ENCODE measurements at regions not wholly inside any gene's neighbourhood (a gene's known extent, or its start where the extent isn't known, plus 50 kb on each side); places are given as distances from the start of the nearest gene placed in this dataset.

- no peak for DNase-seq
Measured at GRCh38 chr9:118529210-118529609, 825.0 kb downstream of the TLR4 start.

- no peak for DNase-seq
Measured at GRCh38 chr9:118529624-118530214, 825.5 kb downstream of the TLR4 start.

GRCh38 chr9:118532592-118532991 lies 828.4 kb downstream of the TLR4 start:
- no peak for DNase-seq

DNA sequence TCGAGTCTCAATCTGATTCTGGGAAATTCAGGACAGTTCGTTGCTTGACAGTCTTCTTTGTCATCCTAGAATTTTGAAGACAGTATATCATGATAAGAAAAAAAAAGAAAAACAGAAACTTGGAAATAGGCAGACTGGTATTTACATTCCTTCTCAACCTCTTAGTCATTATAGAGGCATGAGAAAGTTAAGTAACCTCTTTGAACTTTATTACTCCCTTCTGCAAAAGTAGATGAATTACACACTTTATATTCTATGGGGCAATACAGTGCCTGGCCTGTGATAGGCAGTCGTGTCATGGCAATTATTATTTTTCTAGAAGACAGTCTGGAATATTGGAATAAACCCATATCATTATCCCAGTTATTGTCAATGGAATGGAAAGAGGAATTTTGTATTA lies 828.9 kb downstream of the TLR4 start:
- no peak for DNase-seq

GRCh38 chr9:118533850-118534249 lies 829.6 kb downstream of the TLR4 start:
- no peak for DNase-seq

DNA sequence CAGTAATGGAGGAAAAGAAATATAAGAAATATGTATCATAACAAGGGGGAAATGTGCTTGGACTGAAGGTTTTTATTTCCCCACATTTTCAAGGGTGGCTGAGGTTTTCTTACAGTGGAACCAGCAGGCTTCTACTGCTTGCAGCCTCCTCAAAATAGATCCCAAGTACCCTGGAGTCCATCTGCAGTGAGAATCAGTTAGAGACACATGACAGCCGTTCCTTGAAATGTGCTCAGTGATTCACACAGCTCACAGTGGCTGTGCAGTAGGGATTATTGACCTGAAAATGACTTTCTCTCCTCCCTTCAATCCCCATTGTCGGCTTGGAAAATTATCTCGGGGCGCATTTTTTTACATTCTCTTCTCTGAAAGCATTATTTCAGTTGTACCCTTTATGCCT lies 832.0 kb downstream of the TLR4 start:
- no peak for DNase-seq

DNA sequence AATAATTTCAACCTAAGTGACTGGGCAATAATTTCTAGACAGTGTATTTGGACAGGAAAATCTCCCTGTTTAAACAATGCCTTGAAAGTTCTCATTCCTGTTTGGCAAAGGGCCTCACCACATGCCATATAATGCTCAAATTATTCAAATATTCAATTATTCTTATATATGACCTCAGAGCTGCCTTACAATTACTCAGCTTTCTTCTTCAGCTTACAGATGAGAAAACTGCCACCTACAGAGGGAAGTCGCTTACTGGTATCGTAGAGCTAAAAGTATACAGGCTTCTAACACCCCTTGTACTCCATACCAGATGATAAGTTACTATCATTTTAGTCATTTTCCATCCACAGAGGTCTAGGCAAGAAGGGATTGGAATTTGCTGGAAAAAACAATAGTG lies 830.3 kb downstream of the BRINP1 start:
- no peak for DNase-seq

DNA sequence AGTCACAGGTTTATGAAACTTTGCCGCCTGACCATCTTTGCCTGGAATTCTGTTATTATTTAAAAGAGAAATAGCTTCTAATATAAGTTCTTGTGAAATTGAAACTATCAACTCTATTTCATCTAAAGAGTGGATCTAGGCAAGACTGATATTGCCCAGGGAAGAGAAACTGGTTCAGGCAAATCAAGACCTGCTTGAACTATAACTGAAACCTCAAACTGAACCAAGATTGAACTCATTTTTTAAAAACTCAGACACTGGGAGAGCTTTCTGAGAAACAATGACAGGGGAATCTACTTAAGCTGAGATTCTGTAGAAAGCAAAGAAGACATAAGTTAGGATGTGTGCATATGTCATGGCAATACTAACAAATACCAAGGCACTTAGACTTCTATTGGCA lies 815.8 kb downstream of the BRINP1 start:
- DNase-seq: no peak

- no peak for DNase-seq
Measured at GRCh38 chr9:118554987-118555386, 814.2 kb downstream of the BRINP1 start.

DNA sequence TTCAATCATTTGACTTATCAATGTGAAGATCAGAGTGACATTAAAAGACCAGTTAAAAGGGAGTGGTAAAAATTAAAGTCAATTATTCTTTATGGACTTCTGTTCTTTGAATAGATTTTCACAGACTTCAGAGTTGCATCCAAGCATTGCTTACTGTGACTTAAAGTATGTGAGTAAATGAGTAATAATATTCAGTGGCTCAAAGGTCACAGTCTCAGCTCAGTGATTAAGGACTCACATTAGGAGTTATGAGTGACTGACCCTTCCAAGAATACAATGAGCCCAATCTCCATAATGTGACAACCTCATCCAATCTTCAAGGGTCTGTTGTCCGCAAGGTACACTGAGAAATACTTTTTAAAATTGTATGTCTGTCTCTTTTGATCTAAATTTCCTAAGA lies 811.2 kb downstream of the BRINP1 start:
- no peak for DNase-seq

DNA sequence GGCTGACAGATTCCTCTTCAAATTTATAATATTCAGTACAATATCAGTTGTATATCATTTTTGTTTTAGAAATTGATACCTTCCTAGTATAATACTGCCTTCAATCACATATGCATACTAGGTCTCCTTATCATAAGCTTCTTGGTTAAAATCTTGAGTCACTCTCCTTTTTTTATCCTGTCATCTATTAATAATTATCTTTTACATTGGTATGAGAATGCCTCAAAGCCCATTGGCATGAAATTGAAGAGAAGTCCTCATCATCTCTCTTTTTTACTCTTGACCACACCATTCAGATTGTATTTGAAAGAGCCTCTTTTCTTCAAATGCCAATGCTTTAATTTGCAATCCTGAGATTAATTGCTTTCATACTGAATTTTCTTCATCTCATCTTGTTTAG lies 810.3 kb downstream of the BRINP1 start:
- DNase-seq: no peak

DNA sequence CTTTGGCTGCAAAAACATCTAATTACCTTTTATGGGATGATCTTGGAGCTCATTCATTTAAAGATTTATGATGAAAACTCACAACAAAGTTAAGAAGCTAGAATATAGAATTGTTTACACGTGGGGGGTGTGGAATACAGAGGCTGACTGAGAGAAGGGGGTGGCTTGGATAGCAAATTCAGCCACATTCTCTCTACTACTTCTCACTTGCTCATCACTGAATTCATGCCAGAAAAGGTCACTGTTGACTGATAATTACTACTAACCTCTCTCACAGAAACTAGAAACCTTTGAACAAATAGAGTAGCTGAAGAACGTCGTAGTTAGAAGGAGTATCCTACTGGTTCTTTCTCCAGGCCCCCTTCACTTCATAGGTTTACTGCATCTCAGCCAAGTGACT lies 808.2 kb downstream of the BRINP1 start:
- no peak for DNase-seq

DNA sequence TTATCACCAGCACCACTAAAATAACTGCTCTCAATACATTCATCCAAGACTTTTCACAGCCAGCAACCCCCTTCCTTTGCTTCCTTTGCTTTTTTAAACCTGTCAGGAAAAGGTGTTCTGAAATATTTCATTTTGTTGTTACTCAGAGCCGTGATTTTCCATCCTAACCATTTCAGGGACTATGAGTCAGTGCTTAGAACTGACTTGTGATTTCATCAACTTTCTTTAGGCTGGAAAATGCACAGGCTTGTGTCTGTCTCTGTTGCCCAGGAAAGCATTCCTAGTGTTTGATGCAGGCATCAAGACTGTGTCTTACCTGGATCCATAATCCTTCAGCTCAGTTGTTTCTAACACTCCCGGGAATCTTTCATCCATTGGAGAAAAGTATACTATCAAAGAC lies 805.6 kb downstream of the BRINP1 start:
- no peak for DNase-seq

DNA sequence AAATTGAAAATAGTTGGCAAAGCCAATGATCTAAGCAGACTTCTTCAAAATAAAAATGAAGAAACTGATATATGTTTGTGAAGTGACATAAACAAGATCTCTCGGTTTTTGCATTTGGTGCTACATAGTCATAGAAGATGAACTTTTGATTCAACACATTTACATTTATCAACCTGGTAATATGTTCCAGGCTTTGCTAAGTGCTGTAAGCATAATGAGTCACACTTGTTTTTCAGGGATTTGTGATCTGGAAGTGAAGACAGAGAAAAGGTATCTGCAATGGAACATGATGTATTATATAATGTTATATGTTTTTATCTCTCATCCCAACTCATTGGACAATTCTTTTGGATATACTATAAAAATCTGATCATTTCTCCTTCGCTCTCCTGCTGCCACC lies 801.4 kb downstream of the BRINP1 start:
- DNase-seq: no peak

- no peak for DNase-seq
Measured at GRCh38 chr9:118568704-118569103, 800.5 kb downstream of the BRINP1 start.

DNA sequence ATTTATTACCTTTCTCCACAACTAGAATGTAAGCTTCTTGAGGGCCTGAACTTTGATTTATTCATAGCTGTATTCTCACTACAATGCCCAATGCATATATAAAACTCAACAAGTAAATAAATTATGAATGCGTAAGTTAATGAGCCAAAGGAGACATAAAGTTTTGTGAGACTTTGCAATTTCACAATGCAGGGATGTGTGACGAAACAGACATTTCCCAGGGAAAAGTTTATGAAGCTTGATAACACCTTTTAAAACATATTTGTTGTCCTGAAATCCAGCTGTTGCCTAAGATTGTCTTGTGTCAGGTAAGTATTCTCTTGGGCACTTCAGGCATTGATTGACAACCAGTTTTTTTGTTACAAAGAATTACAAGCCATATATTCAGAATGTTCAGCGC lies 800.1 kb downstream of the BRINP1 start:
- no peak for DNase-seq

DNA sequence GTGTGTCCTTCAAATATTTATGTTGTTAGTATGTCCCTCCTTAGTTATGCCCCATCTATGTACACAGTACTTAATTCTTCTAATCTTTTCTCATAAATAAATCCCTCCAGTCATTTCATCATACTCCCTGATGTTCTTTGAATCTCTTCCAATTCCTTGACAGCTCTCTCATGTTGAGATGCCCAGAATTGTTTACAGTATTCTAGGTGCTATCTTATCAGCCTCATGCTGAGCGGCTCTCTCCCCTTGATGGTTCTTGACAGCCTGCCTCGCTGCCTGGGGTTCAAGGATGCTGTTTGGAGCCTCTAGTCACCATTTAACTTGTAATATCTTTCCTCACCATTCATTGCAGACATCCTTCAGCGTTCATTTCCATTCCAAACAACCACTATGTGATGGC lies 799.2 kb downstream of the BRINP1 start:
- no peak for DNase-seq

- DNase-seq: no peak
Measured at GRCh38 chr9:118575341-118576070, 793.7 kb downstream of the BRINP1 start.

DNA sequence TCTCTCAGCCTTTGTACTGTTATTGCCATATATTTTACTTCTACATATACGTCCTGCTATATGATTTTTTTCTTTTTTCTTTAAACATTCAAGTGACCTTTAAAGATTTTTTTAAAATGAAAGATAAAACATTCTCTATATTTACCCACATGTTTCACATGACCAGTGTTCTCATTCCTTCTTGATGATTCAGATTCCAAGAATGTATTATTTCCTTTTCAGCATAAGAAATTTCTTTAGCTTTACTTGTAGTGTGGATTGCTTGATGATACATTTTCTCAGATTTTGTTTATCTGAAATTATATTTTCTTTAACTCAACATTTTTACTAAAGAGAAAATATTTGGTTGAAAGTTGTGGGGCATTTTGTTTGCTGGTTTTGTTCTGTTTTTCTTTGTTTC lies 792.1 kb downstream of the BRINP1 start:
- DNase-seq: no peak

DNA sequence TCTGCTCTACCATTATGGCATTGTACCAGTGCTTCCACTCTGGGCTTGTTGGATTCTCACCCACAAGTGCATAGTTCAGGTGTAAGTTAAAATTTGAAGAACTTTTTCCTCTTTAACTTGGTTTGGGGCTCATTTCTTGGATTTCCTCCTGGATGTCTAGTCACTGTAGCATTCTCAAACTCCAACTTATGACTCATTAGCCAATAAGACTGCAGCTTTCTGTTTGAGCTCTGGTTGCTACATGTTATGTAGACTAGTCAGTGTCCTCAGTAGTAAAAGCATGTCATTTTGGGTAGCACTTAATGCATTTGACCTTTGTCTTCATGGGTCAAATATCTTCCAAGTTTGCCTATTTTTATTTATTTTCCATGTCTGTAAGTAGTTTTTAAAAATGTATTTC lies 790.8 kb downstream of the BRINP1 start:
- no peak for DNase-seq

DNA sequence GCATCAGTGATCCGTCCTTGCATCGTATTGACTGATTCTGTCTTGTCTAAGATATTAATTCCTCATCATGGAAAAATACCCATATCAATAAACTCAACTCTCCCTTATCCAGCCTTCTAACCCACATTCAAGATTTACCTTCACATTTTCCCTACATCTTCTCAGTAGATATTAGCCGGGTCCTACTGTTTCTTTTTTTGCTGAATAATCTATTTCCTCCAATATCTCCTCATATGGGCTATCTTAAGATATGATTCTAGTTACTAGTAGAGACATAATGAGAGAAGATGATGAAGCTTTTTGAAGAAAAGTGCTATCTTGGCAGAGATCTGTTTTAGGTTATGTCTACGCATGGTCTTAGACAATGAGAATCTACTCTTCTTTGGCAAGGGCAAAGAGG lies 785.8 kb downstream of the BRINP1 start:
- DNase-seq: no peak

GRCh38 chr9:118586978-118587377 lies 782.3 kb downstream of the BRINP1 start:
- DNase-seq: no peak

DNA sequence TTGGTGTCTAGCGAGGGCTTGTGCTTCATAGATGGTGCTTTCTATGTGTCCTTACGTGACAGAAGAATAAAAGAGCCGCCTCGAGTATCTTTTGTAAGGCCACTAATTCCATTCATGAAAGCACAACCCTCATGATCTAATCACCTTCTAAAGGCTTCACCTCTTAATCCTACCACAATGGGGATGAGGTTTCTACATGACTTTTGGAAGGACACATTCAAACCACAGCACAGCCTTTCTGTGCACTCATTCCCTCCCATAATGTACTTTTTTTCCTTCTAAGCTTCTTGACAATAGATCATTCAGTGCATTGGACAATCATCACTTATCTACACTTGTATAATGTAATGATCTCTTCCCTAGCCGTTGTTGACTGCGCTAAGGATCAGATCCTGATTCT lies 774.8 kb downstream of the BRINP1 start:
- DNase-seq: no peak

DNA sequence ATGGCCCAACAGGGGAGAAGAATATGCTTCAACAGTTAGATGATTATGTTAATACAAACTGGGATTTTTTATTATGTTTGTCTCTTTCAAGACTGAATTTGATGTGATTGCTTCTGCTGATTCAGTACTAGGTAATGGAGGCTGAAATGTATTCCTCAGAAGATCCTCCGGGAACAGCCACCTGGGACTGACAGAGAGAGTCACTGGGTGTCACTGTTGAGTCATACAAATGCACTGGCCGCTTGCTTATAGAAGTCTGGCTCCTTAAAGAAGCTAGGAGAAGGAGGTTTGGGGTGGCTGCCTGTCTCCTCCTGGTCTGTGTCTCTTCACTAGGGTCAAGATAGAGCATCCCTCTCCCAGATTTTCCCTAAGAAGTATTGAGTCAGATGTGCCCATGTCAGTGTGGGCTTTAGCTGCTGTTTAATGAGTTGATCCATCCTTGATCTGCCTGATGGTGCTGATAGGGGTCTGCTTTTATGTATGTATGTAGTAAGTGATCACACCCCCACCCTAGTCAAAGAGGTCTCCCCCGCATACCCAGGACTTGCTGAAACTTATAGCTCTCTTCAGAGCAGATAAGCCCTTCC lies 773.4 kb downstream of the BRINP1 start:
- no peak for DNase-seq

All from activated CD8-positive, alpha-beta memory T cell treated with anti-CD3 and anti-CD28 coated beads for 24 hours (primary cell).